Trophoblast cell (in vitro differentiated cells and primary cell): ENCODE measurements at regions not wholly inside any gene's neighbourhood (a gene's known extent, or its start where the extent isn't known, plus 50 kb on each side); places are given as distances from the start of the nearest gene placed in this dataset.

ENCODE experiments used
- DNase-seq, 2 donors: peaks; one replicate each; pipeline ENCODE4 v3.0.0-alpha.2; 2016
- H2AFZ ChIP-seq: 2 replicates; pipeline ENCODE4 v1.6.1; 2013; ENCODE audit warnings: low read length, moderate library complexity, mild to moderate bottlenecking; ENCODE audit not compliant: insufficient read depth, poor library complexity
- H2AK5ac ChIP-seq: 2 replicates; pipeline ENCODE4 v1.6.1; 2013; ENCODE audit warnings: mild to moderate bottlenecking, low read length
- H2BK120ac ChIP-seq: 2 replicates; pipeline ENCODE4 v1.6.1; 2013; ENCODE audit warnings: low read length, mild to moderate bottlenecking, moderate library complexity; ENCODE audit not compliant: insufficient read depth, poor library complexity
- H2BK12ac ChIP-seq: 2 replicates; pipeline ENCODE4 v1.6.1; 2013; ENCODE audit warnings: mild to moderate bottlenecking, low read length, moderate library complexity
- H2BK5ac ChIP-seq: 2 replicates; pipeline ENCODE4 v1.6.1; 2013; ENCODE audit warnings: low read length, low read depth, moderate library complexity, mild to moderate bottlenecking; ENCODE audit not compliant: poor library complexity
- H3K14ac ChIP-seq: 2 replicates; pipeline ENCODE4 v1.6.1; 2013; ENCODE audit warnings: mild to moderate bottlenecking, low read length
- H3K18ac ChIP-seq: 2 replicates; pipeline ENCODE4 v1.6.1; 2013; ENCODE audit warnings: mild to moderate bottlenecking, low read length
- H3K23ac ChIP-seq: 2 replicates; pipeline ENCODE4 v1.6.1; 2013; ENCODE audit warnings: low read length
- H3K27ac ChIP-seq: 2 replicates; pipeline ENCODE4 v1.5.1; 2013; ENCODE audit warnings: low read depth, mild to moderate bottlenecking, inconsistent platforms, low read length, moderate library complexity
- H3K27me3 ChIP-seq: 2 replicates; pipeline ENCODE4 v1.6.1; 2013; ENCODE audit warnings: inconsistent platforms, mild to moderate bottlenecking, low read length, moderate library complexity; ENCODE audit not compliant: insufficient read depth
- H3K36me3 ChIP-seq, 2 experiments: 1 replicate in 1 of 2; 2 replicates in 1 of 2; pipeline ENCODE4 v1.6.1; 2013; ENCODE audit warnings: low read length in 2 of 2, mild to moderate bottlenecking in 2 of 2, moderate library complexity in 1 of 2; ENCODE audit not compliant: insufficient read depth in 2 of 2, control insufficient read depth in 1 of 2
- H3K4ac ChIP-seq: 2 replicates; pipeline ENCODE4 v1.6.1; 2013; ENCODE audit warnings: low read depth, mild to moderate bottlenecking, low read length, moderate library complexity
- H3K4me1 ChIP-seq, 2 experiments: 1 replicate in 1 of 2; 2 replicates in 1 of 2; pipeline ENCODE4 v1.6.1; 2013; ENCODE audit warnings: low read length in 2 of 2, mild to moderate bottlenecking in 2 of 2, moderate library complexity in 1 of 2; ENCODE audit not compliant: insufficient read depth in 2 of 2, control insufficient read depth in 1 of 2
- H3K4me2 ChIP-seq: 2 replicates; pipeline ENCODE4 v1.6.1; 2013; ENCODE audit warnings: inconsistent platforms, mild to moderate bottlenecking, low read length, moderate library complexity
- H3K4me3 ChIP-seq: 2 replicates; pipeline ENCODE4 v1.5.1; 2013; ENCODE audit warnings: mild to moderate bottlenecking, low read depth, low read length, inconsistent platforms
- H3K79me1 ChIP-seq: one replicate; pipeline ENCODE4 v1.6.1; 2013; ENCODE audit warnings: low read length
- H3K79me2 ChIP-seq: 2 replicates; pipeline ENCODE4 v1.6.1; 2013; ENCODE audit warnings: low read length, mild to moderate bottlenecking; ENCODE audit not compliant: control insufficient read depth, insufficient read depth, poor library complexity
- H3K9ac ChIP-seq: 2 replicates; pipeline ENCODE4 v1.6.1; 2013; ENCODE audit warnings: mild to moderate bottlenecking, low read length
- H3K9me3 ChIP-seq: 2 replicates; pipeline ENCODE4 v1.6.1; 2013; ENCODE audit warnings: low read depth, mild to moderate bottlenecking, control low read depth, inconsistent platforms, low read length; ENCODE audit not compliant: insufficient read depth
- H4K12ac ChIP-seq: 2 replicates; pipeline ENCODE4 v1.6.1; 2013; ENCODE audit warnings: low read depth, mild to moderate bottlenecking, low read length, moderate library complexity
- H4K8ac ChIP-seq: 2 replicates; pipeline ENCODE4 v1.6.1; 2013; ENCODE audit warnings: low read depth, mild to moderate bottlenecking, low read length, moderate library complexity
- H4K91ac ChIP-seq: one replicate; pipeline ENCODE4 v1.6.1; 2013; ENCODE audit warnings: low read depth, mild to moderate bottlenecking, low read length, moderate library complexity
- WGBS: extraction: QIAGEN DNeasy Blood & Tissue Kit; methylation state at CpG from one replicate; pipeline ENCODE4 v1.1.7; 2013; ENCODE audit warnings: missing lambda C conversion rate; ENCODE audit not compliant: insufficient read length, insufficient coverage; ENCODE audit errors: extremely low coverage; 5-methylcytosine and 5-hydroxymethylcytosine counted together

DNA sequence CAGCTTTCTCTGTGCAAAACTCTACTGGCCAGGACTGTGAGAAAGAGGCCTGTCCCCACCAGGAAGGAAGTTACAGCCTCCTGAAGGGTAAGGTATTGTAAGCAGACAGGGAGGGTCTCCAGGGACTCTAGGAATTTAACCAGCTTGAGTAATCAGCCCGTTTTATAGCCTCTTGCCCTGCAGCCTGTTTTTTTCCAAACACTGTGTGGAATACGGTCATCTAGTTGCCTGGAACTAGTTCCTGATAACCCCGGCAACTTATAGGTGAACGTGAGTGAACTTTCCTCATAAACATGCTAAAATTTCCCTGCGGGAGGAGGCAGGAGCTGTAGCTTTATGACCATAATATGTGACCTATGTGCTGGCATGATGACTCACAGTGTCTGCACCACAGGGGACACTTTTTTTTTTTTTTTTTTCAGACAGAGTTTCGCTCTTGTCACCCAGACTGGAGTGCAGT, 60.1 kb upstream of the DAZL start:
- DNase-seq = peak; percentile 98 to 99
- Histone ChIP-seq H3K27ac (peak overlapping the region; percentile 71), H4K91ac (peak overlapping the region; percentile 74), H2BK12ac (peak overlapping the region; percentile 55), H4K8ac (peak overlapping the region; percentile 33), H3K4ac (no peak overlapping the region), H3K79me1 (peaks cover 29% of the 10 kb centered on the region), H3K4me2 (no peak overlapping the region), H3K79me2 (no peaks in the 10 kb centered on the region), H4K12ac (peak overlapping the region; percentile 8), H2AFZ (peak overlapping the region; percentile 75), H2BK5ac (peak overlapping the region; percentile 60), H2AK5ac (no peak overlapping the region), H3K36me3 (no peaks in the 10 kb centered on the region), H3K4me3 (no peak overlapping the region), H3K4me1 (peaks cover 10 to 19% of the 10 kb centered on the region in 2 experiments), H3K18ac (no peak overlapping the region), H3K14ac (peak overlapping the region; percentile 18), H3K23ac (no peak overlapping the region), H2BK120ac (peak overlapping the region; percentile 87), H3K27me3 (no peaks in the 10 kb centered on the region), H3K9me3 (no peaks in the 10 kb centered on the region), H3K9ac (no peak overlapping the region)
- WGBS = no CpG with 5 or more reads among the region's 6 CpGs

DNA sequence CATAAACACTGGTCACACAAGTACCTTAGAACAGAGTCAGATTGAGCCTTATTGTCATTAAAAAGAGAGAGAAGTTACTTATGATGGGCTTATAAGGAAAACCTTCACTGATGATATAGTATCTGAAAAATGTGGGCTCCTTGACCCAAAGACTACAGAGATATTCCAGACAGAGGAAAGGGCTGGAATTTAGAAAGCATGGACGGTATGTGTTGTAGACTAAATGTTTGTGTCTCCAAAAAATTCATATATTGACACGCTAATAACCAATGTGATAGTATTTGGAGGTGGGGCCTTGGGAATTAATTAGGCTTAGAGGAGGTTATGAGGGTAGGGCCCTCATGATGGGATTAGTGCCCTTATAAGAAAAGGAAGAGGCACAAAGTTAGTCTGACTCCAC, 61.0 kb upstream of the DAZL start:
- no peak overlapping the region for H4K8ac ChIP-seq
- no peaks in the 10 kb centered on the region for H3K9me3 ChIP-seq
- H2BK5ac ChIP-seq = no peak overlapping the region
- no peak overlapping the region for H4K12ac ChIP-seq
- H3K9ac ChIP-seq = no peak overlapping the region
- H2BK12ac ChIP-seq = no peak overlapping the region
- H3K4me1 ChIP-seq = peaks cover 8 to 19% of the 10 kb centered on the region in 2 experiments
- H3K14ac ChIP-seq = no peak overlapping the region
- H3K4me2 ChIP-seq = no peak overlapping the region
- H2BK120ac ChIP-seq = peak overlapping the region; percentile 56
- H3K23ac ChIP-seq = no peak overlapping the region
- H3K4ac ChIP-seq = no peak overlapping the region
- H4K91ac ChIP-seq = peak overlapping the region; percentile 25
- H2AFZ ChIP-seq = no peak overlapping the region
- H2AK5ac ChIP-seq = no peak overlapping the region
- H3K18ac ChIP-seq = no peak overlapping the region
- H3K79me1 ChIP-seq = peaks cover 27% of the 10 kb centered on the region
- peak; percentile 65 to 84 for DNase-seq
- no peaks in the 10 kb centered on the region for H3K79me2 ChIP-seq
- no peak overlapping the region for H3K27ac ChIP-seq
- no CpG with 5 or more reads among the region's 2 CpGs for WGBS
- no peaks in the 10 kb centered on the region for H3K36me3 ChIP-seq
- H3K27me3 ChIP-seq = no peaks in the 10 kb centered on the region
- no peak overlapping the region for H3K4me3 ChIP-seq

DNA sequence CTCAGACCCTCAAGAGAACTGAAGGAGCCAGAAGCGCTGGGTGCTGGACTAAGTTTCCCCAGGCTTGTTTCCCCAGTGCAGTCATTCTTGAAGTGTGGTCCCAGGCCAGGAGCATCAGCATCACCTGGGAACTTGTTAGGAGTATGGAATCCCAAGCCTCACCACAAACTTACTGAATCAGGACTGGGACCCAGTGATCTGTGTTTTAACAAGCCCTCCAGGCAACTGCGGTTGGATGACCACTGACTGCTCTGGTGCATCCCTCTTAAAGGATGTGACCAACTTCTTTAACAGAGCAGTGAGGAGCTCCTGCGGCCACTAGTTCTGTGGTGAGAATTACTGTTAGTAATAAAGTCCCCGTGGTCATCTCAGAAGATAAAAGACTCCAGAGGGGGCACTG, 62.4 kb upstream of the DAZL start:
- Histone ChIP-seq H3K79me2 (no peaks in the 10 kb centered on the region), H3K4me3 (no peak overlapping the region), H4K12ac (no peak overlapping the region), H3K4me2 (no peak overlapping the region), H3K27ac (no peak overlapping the region), H4K8ac (no peak overlapping the region), H3K9ac (no peak overlapping the region), H2BK5ac (no peak overlapping the region), H3K36me3 (no peaks in the 10 kb centered on the region), H3K27me3 (no peaks in the 10 kb centered on the region), H2BK120ac (peak overlapping the region; percentile 54), H4K91ac (no peak overlapping the region), H3K4ac (no peak overlapping the region), H3K23ac (no peak overlapping the region), H3K9me3 (no peaks in the 10 kb centered on the region), H2AK5ac (no peak overlapping the region), H3K79me1 (peaks cover 27% of the 10 kb centered on the region), H2AFZ (no peak overlapping the region), H3K14ac (no peak overlapping the region), H2BK12ac (peak overlapping the region; percentile 67), H3K4me1 (peaks cover 8 to 19% of the 10 kb centered on the region in 2 experiments), H3K18ac (no peak overlapping the region)
- DNase-seq = no peak
- WGBS = no CpG with 5 or more reads among the region's 4 CpGs

DNA sequence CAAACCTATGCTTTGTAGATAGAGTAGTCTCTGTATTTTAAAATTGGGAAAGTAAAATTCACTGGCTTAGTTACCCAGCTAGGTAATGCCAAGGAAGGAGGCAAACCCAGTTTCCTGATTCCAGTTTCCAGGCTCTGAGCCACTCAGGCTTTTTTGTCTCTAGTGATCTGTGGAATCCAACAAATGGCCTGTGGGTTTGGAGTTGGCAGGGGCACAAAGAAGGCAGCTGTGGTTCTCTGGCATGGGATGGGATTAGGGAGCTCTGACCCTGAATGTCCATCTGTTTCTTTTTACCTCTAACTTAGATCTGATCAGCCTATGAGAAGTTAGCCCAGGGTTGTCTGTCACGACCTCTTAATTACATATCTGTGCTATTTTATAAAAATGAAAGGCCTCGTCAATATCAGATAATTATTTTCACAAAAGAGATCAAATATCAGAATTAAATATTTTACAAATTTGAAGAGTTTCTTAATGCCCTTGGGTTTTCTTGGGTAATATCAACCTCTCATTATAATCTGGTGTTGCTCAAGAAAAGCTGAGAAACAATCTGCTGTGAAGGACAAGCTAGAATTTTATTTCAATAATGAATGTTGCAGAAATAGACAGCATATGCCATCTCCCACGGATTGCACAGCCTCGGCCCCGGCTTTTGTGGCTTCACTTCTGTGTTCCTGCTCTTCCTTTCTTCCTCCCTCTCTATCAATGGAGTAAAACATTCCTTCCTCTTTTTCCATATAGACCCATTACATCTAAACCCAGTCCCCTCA, 63.7 kb upstream of the DAZL start:
- Histone ChIP-seq H3K79me1 (peaks cover 24% of the 10 kb centered on the region), H3K9ac (no peak overlapping the region), H2BK12ac (no peak overlapping the region), H4K12ac (no peak overlapping the region), H2BK120ac (no peak overlapping the region), H3K27ac (no peak overlapping the region), H3K23ac (no peak overlapping the region), H3K9me3 (no peaks in the 10 kb centered on the region), H2AFZ (no peak overlapping the region), H4K8ac (no peak overlapping the region), H3K4me2 (no peak overlapping the region), H3K4me1 (peaks cover 8 to 15% of the 10 kb centered on the region in 2 experiments), H3K4ac (no peak overlapping the region), H3K36me3 (no peaks in the 10 kb centered on the region), H3K4me3 (no peak overlapping the region), H2BK5ac (no peak overlapping the region), H4K91ac (no peak overlapping the region), H3K18ac (no peak overlapping the region), H3K14ac (no peak overlapping the region), H3K27me3 (no peaks in the 10 kb centered on the region), H3K79me2 (no peaks in the 10 kb centered on the region), H2AK5ac (no peak overlapping the region)
- WGBS = no CpG with 5 or more reads among the region's 5 CpGs
- DNase-seq = no peak
